GM19397 (cell line): ENCODE measurements at regions not wholly inside any gene's neighbourhood (a gene's known extent, or its start where the extent isn't known, plus 50 kb on each side); places are given as distances from the start of the nearest gene placed in this dataset.
"Not testable (repeated sequence)": the region's sequence is repeated elsewhere in the genome, so short reads cannot be mapped to it uniquely, and the experiment has no call there.

Source experiments
- ATAC-seq: cut with Tn5 transposase; IDR thresholded peaks from one replicate; pipeline ENCODE4 v1.9.1; 2021; ENCODE audit warnings: mild to moderate bottlenecking, moderate library complexity; ENCODE audit not compliant: unreplicated experiment

GRCh38 chr4:128758314-128758922 lies 51.1 kb upstream of the JADE1 start:
- ATAC-seq = no peak

GRCh38 chr4:128757712-128758111 lies 51.8 kb upstream of the JADE1 start:
- ATAC-seq = no peak

GRCh38 chr4:128751354-128751753 lies 58.1 kb upstream of the JADE1 start:
- ATAC-seq = no peak

GRCh38 chr4:128741748-128742147 lies 67.8 kb upstream of the JADE1 start:
- not testable (repeated sequence) for ATAC-seq

GRCh38 chr4:128737098-128737513 lies 72.4 kb upstream of the JADE1 start:
- ATAC-seq = no peak

- no peak for ATAC-seq
Observed at GRCh38 chr4:128735714-128736113, 73.8 kb upstream of the JADE1 start.

GRCh38 chr4:128728190-128728589 lies 81.3 kb upstream of the JADE1 start:
- no peak for ATAC-seq

GRCh38 chr4:128727658-128728057 lies 81.8 kb upstream of the JADE1 start:
- ATAC-seq = no peak

- ATAC-seq = no peak
Observed at GRCh38 chr4:128725405-128726055, 84.0 kb upstream of the JADE1 start.

GRCh38 chr4:128722911-128723310 lies 86.6 kb upstream of the JADE1 start:
- ATAC-seq = no peak

- no peak for ATAC-seq
Observed at GRCh38 chr4:128721896-128722295, 87.6 kb upstream of the JADE1 start.

GRCh38 chr4:128720270-128720669 lies 89.2 kb upstream of the JADE1 start:
- no peak for ATAC-seq

- no peak for ATAC-seq
Observed at GRCh38 chr4:128718768-128719167, 90.7 kb upstream of the JADE1 start.

GRCh38 chr4:128716338-128716737 lies 93.2 kb upstream of the JADE1 start:
- no peak for ATAC-seq

GRCh38 chr4:128715616-128716015 lies 93.9 kb upstream of the JADE1 start:
- ATAC-seq = no peak

GRCh38 chr4:128711361-128711760 lies 98.1 kb upstream of the JADE1 start:
- ATAC-seq = no peak

GRCh38 chr4:128709268-128709667 lies 100.2 kb upstream of the JADE1 start:
- ATAC-seq = no peak

- no peak for ATAC-seq
Observed at GRCh38 chr4:128707864-128708263, 101.6 kb upstream of the JADE1 start.

- no peak for ATAC-seq
Observed at GRCh38 chr4:128703948-128704347, 105.6 kb upstream of the JADE1 start.

- ATAC-seq = no peak
Observed at GRCh38 chr4:128700659-128701350, 108.7 kb upstream of the JADE1 start.

- ATAC-seq = no peak
Observed at GRCh38 chr4:128698386-128698785, 111.1 kb upstream of the JADE1 start.

- no peak for ATAC-seq
Observed at GRCh38 chr4:128697323-128697722, 112.2 kb upstream of the JADE1 start.
